GM18508 (cell line): ENCODE measurements at regions not wholly inside any gene's neighbourhood (a gene's known extent, or its start where the extent isn't known, plus 50 kb on each side); places are given as distances from the start of the nearest gene placed in this dataset.
A peak's percentile ranks its signal among the peaks of the same experiment; 100 is the strongest.
"Not testable (repeated sequence)": the region's sequence is repeated elsewhere in the genome, so short reads cannot be mapped to it uniquely, and the experiment has no call there.

Experiments
- ATAC-seq: cut with Tn5 transposase; IDR thresholded peaks from one replicate; pipeline ENCODE4 v1.9.1; 2021; ENCODE audit warnings: moderate number of reproducible peaks; ENCODE audit not compliant: insufficient read depth, unreplicated experiment

DNA sequence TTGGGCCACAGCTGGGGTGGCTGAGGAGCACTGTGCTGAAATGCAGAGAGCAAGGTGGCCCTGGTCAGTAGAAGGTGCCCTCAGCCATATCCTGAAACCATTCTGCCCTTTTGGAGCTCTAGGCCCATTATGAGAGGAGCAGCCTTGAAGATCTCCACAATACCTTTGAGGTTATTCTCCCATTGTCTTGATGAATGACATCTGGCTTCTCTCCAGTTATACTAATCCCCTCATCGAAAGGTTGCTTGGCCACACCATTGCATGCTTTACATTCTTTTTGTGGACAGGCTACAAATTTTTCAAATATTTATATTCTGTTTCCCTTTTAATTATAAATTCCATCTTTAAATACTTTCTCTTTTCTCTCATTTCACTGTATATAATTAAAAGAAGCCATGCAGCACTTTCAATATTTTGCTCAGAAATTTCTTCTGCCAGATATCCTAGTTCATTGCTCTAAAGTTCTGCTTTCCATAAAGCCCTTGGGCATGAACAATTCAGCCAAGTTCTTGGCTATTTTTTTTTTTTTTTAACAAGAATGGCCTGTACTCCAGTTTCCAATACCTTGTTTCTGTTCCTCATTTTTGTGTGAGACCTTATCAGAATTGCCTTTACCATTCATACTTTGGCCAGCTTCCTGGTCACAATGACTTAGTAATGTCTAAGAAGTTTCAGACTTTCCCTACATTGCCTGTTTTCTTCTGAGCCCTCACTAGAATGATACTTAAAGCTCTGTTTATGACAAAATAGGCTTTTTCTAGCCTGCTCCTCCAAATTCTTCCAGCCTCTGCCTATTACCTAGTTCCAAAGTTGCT is 138.9 kb upstream of the SGO1 start:
- ATAC-seq: peak; percentile 99

DNA sequence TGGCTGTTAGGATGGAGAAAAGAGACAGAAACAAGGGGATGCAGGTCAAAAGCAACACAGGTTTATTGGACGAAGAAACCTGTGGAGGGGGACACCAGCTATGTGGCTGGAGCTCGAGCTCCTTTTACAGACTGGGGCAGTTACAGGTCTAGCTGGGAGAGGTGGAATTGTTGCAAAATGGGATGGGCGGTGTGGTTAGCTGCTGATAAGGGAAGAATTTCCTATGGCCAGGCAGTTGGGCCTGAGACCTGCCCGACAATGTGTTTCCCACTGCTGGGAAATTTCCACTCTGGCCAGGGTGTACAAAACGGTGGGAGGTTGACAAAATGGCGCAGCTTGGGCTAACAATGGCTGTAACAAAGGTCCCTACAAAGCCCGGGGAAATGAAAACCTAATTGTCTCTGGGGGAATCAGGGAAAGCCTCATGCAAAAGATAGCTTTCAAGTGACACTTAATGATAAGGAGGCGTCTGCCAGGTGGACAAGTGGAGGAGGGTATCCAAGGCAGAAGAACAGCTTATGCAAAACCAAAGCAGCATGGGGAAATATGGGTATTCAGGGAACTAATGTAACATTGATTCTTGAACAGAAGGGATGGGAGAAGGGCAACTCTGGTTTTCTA is 137.4 kb upstream of the SGO1 start:
- ATAC-seq: no peak

DNA sequence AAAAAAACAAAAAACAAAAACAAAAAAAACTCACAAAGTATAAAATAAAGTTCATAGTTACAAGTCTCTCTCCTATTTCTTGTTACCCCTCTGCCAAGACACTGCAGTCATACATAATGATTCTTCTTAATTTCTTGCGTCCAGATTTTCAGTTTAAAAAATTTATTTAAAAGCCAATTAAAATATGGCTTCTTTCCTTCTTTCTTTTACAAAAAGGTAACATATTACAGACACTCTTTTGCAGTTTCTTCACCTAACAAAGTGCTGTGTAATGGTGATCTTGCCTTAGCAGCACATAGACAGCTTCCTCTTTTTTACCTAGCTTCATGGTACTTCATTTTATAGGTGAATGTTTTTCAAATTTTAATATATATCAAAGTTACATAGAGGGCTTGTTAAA is 136.1 kb upstream of the SGO1 start:
- ATAC-seq: no peak

DNA sequence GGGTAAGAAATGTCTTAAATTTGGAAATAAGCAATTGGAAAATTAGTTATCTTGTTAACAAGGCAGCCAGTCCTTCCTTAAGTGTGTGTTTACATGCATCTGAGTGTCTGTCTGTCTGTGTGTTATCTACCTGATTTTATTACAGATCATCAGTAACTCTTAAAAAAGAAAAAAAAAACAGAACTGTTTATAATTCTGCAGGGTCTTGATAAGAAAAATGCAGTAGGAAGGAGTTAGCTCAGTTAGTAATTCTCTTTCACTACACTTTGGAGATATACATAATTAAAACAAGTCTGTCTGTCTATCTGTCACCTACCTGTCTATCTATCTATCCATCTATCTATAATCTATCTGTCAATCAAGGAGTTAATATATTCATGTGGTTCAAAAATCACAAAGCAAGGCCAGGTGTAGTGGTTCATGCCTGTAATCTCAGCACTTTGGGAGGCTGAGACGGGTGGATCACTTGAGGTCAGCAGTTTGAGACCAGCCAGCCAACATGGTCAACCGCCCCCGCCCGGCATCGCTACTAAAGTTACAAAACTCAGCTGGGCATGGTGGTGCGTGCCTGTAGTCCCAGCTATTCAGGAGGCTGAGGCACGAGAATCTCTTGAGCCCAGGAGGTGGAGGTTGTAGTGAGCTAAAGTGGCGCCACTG is 135.5 kb upstream of the SGO1 start:
- ATAC-seq: no peak

DNA sequence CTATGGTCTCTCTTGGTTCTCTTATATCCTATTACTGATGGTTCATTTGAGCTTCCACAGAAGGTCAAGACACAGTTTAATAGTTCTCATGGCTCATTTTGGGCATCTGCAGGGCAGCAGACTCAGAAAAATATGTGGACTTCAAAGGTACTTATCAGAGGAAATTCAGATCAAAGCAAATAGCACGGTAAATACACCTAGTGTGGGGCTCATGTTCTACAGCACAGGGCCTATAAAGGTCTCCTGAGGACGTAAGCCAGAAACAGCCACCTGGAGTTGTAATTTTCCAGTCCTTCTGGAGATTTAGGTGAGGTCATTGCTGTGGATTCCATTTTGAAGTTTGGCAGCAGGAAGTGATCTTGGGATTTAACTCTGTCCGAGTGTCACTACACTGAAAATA is 134.5 kb upstream of the SGO1 start:
- no peak for ATAC-seq

DNA sequence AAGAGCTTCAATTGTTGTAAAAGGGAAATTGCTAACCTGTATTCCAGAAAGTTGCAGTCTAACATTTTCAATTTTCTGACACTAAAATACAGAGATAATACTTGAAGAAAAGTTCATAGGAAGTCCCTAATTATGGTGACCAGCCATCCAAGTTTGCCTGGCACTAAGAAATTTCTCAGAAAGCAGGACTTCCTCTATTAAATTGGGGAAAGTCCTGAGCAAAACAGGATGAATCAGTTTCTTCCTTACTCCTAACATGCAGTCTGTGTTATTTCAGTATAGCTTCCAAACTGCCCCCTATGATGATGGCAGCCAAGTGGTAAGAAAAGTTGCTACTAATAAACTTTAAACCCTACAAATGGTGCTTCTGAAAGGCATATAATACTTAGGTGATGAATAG is 133.5 kb upstream of the SGO1 start:
- no peak for ATAC-seq

DNA sequence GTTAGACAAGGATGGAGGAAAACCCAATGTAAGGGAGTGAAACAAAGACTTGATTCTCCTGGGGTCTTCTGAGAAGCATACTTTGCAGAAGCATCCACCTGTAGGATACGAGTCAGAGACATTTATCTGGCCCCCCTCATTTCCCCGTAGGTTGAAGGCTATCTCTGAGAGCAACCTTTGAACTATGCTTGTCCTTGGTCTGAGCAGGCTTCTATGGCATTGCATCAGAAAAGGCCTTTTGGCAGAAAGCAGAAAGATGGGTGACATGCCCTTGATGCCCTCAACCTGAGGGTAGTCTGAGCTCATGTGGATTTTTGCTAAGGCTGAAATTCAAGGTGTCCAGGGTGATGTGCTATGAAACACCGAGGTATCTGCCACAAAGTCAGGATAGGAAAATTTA is 131.6 kb upstream of the SGO1 start:
- ATAC-seq: no peak

DNA sequence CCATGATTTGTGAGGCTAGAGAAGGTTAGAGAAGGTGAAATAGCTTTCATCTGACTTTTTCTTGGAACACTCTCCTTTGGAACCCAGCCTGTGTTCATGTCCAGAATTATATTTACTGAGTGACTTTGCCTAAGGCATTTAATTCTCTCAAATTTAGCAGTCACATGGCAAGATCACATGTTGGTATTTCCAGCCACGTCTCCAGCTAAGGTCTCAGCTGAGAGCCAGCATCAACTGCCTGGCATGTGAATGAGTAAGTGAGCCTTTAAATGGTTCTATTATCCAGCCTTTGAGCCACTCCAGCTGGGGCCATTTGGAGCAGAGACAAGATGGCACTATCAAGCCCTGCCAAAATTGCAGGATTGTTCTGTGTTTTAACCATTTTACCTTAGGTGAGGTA is 130.2 kb upstream of the SGO1 start:
- no peak for ATAC-seq

DNA sequence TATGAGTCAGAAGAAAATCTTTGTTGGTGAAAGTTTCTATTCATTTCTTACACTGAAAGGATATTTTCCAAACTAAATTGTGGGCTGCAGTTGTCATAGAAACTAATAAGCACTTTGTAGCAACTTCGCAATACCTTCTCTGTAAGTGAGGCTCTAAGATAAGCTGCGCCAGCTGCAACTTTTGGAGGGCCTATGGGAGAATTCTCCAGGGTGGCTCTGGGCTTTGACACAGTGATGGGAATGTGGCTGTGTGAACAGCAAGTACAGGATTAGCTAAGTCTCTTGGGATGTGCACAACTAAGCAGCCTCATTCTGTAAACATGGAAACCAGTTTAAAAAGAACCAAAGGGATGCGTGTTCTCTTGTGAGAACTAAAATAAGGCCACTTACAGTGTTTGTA is 124.6 kb upstream of the SGO1 start:
- ATAC-seq: no peak

DNA sequence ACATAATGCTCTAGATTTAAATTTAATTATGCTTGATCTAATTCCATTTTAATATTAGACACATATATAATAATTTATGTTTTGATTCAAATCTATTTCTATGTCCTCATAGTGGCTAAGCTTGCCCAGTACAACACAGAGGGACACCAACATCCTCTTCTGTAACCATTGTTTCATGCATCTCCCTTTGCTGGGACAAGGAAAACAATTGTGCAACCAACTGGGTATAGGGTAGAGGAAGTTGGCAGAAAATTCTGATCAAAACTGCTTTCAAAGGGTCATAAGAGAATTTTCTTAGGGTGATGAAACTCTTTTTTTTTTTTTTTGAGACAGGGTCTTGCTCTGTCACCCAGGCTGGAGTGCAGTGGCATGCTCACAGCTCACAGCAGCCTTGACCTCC is 121.4 kb upstream of the SGO1 start:
- no peak for ATAC-seq

DNA sequence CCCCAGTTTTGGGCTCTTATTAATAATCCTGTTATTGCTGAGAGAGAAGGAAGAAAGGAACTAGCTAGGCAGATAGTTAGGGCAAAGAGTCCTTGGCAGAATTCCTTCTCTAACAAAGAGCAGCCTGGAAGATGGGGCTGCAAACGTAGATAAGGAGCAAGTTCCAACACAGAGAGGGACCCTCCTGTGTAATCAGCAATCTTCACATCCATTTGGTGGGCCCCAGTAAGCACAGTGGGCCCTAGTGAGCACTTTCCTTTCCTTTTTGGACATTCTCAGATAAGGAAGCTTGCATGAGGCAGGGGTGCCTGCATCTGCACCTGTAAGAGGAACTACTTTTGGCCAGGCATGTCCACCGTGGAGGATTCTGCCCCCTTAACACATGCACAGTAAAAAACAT is 119.6 kb upstream of the SGO1 start:
- no peak for ATAC-seq

DNA sequence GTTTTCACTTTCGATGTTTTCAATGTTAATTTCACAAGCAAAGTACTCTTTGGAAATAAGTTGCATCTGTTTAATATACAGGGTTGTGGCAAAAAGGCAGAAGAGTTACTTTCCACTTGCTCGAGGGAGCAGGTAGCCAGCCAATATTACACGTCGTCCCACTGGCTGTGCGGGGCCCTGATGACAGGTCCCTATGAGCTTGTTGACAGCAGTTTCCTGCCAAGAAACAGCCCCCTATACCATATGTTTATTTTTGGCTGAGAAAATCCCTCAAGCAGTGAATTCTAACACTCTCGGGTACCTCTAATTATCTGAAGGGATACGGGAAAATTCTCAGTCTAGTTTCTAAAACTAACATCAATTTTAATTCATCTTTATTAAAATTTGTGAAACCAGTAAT is 116.8 kb upstream of the SGO1 start:
- no peak for ATAC-seq

DNA sequence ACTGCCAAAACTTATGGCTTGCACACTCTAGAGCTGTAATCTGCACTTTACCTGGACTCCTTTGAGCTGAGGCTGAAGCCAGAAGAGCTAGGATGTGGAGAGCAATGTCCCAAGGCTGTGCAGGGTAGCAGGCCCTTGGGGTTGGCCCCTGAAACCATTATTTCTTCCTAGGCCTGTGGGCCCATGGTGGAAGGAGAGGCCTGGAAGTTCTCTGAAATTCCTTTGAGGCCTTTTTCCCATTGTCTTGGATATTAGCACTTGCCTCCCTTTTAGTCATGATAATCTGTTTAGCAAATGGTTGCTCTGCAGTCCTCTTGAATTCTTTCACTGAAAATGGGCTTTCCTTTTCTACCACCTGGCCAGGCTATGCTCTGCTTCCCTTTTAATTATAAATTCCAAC is 102.0 kb upstream of the SGO1 start:
- ATAC-seq: no peak

DNA sequence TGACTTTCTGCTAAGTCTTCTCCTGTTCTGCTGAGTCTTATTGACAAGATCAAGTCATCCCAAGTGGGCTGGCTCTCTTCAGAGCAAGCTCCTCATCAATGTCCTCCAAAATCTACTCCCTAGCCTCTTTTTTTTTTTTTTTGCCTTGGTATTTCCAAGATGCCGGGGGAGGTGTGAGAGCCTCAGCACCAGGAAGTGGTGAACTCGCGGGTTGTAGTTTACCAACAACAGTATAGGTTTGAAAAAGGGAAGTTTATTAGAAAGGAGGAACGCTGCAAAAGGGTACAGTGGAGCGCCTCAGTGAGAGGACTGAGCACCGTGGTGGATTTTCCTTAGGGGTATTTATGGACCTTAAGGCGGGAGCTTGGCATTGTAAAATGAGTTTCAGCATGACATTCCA is 94.3 kb upstream of the SGO1 start:
- ATAC-seq: no peak

DNA sequence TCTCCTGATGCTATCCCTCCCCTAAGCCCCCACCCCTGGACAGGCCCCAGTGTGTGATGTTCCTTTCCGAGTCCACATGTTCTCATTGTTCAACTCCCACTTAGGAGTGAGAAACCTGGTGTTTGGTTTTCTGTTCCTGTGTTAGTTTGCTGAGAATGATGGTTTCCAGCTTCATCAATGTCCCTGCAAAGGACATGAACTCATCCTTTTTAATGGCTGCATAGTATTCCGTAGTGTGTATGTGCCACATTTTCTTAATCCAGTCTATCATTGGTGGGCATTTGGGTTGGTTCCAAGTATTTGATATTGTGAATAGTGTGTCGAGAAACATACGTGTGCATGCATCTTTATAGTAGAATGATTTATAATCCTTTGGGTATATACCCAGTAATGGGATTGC is 80.0 kb upstream of the SGO1 start:
- ATAC-seq: not testable (repeated sequence)

DNA sequence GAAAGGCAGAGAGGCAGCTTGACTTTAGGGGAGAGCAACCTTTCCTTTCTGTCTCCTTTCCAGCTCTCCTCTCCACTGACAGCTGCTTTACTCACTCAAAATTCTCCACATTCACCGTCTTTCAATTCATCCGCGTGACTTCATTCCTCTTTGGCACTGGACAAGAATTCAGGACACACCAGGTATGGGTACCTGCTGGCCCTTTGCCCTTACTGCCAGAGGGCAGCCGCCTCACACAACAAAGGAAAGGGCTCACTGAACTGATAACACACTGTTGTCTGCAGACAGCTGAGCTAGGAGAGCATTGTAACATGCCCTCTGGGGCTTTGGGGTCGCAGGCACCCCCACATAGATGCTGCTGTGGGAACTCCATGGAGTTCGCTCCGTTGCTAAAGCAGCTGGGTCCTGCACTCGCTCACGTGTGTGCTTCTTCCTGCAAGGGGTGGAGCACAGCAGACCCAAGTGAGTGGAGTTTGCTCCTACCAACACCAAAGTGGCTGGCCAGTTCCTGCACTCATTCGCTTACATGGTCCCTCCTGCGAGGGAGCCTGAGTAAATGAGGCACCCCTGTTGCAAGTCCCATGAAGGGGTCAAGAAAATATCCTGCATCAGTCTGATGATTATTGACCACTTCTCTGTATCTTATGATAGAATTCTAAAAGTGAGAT is 79.0 kb upstream of the SGO1 start:
- ATAC-seq: no peak

DNA sequence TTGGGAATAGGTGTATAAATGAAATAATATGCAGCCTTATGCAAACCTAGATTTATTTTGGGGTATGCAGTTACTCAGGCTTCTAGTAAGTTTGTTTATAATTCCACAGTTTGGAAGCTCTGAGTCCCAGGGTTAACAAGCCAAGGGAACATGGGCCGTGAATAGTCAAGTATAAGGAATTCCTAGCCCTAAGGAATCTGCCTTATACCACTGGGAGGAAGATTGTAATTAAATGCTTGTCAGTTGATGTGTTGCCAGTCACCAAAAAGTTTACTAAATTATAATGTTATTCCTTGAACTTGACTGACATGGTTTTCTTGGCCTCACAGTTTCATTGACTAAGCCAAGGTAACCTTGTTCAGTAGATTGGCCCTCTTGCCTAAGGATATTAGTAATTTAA is 72.4 kb upstream of the SGO1 start:
- ATAC-seq: no peak

DNA sequence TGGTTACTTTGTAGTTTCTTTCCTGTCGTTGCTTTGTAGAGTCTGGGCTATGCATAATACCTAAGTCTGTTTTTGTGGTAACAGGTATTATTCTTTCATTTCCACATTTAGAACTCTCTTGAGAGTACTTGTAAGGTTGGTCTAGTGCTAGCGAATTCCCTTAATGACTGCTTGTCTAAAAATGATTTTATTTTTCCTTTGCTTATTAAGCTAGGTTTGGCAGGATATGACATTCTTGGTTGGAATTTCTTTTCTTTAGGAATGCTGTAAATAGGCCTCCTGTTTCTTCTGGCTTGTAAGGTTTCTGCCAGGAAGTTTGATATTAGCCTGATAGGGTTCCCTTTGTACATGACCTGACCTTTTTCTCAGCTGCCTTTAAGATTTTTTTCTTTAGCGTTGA is 70.1 kb upstream of the SGO1 start:
- ATAC-seq: peak; percentile 80

DNA sequence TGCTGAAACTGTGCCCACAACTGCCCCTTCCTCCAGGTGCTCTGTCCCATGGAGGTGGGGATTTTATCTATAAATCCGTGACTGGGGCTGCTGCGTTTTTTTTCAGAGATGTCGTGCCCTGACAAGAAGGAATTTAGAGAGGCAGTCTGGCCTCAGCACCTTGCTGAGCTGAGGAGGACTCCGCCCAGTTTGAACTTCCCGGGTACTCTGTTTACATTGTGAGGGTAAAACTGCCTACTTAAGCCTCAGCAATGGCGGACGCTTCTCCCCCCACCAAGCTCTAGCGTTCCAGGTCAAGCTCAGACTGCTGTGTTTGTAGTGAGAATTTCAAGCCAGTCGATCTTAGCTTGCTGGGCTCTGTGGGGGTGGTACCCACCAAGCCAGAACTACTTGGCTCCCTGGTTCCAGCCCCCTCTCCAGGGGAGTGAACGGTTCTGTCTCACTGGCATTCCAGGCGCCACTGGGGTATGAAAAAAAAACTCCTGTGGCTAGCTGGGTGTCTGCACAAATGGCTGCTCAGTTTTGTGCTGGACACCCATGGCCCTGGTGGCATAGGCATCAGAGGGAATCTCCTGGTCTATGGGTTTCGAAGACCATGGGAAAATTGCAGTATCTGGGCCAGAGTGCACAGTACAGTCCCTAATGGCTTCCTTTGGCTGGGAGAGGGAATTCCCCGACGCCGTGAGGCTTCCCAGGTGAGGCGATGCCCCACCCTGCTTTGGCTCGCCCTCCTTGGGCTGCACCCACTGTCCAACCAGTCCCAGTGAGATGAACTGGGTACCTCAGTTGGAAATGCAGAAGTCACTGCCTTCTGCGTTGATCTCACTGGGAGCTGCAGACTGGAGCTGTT is 68.5 kb upstream of the SGO1 start:
- no peak for ATAC-seq

DNA sequence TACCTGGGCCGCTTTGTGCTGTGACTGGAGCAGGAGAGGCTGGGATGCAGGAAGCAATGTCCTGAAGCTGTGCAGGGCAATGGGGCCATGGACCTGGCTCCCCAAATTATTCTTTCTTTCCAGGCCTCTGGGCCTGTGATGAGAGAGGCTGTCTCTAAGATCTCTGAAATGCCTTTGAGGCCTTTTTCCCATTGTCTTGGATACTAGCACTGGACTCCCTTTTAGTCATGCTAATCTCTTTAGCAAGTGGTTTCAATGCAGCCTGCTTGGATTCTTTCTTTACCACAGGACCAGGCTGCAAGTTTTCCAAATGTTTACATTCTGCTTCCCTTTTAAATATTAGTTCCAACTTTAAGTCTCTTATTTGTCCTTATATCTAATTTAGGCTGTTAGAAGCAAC is 64.8 kb upstream of the SGO1 start:
- ATAC-seq: no peak
